ENCODE measurements at regions not wholly inside any gene's neighbourhood (a gene's known extent, or its start where the extent isn't known, plus 50 kb on each side); places are given as distances from the start of the nearest gene placed in this dataset.

DNA sequence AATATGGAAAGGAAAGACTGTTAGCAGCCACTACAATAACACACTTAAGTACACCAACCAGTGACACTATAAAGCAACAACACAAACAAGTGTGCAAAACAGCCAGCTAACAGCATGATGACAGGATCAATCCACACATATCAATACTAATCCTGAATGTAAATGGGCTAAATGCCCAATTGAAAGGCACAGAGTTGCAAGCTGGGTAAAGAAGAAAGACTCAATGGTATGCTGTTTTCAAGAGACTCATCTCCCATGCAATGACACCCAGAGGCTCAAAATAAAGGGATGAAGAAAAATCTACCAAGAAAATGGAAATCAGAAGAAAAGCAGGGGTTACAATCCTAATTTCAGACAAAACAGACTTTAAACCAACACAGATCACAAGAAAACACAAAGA lies 94.2 kb upstream of the ENPEP start:
- no peak for DNase-seq (ENCODE audit: low read depth)
- H3K4me3 ChIP-seq (ENCODE audit: low read depth, low read length), result no peak overlapping the region
- TF ChIP-seq, protein P1, sequence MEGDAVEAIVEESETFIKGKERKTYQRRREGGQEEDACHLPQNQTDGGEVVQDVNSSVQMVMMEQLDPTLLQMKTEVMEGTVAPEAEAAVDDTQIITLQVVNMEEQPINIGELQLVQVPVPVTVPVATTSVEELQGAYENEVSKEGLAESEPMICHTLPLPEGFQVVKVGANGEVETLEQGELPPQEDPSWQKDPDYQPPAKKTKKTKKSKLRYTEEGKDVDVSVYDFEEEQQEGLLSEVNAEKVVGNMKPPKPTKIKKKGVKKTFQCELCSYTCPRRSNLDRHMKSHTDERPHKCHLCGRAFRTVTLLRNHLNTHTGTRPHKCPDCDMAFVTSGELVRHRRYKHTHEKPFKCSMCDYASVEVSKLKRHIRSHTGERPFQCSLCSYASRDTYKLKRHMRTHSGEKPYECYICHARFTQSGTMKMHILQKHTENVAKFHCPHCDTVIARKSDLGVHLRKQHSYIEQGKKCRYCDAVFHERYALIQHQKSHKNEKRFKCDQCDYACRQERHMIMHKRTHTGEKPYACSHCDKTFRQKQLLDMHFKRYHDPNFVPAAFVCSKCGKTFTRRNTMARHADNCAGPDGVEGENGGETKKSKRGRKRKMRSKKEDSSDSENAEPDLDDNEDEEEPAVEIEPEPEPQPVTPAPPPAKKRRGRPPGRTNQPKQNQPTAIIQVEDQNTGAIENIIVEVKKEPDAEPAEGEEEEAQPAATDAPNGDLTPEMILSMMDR (IDR thresholded peaks at IDR 0.05; ENCODE audit: low read depth, low read length, missing control alignments), result no peak

DNA sequence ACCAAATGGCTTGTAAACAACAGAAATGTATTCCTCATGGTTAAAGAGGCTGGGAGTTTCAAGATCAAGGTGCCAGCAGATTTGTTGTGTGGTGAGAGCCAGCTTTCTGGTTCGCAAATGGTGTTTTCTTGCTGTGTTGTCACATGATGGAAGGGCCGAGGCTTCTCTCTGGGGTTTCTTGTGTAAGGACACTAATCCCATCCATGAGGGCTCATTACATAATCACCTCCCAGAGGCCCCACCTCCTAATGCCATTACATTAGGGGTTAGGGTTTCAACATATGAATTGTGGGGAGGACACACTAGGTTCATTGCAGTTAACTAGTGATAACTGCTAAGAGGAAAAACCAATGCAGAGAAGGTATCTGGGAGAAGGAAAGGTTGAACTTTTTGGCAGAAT lies 103.5 kb upstream of the ENPEP start:
- TF ChIP-seq, protein P1 (IDR thresholded peaks at IDR 0.05; ENCODE audit: low read depth, low read length, missing control alignments), result no peak
- DNase-seq (ENCODE audit: low read depth), result no peak
- no peak overlapping the region for H3K4me3 ChIP-seq (ENCODE audit: low read depth, low read length)

DNA sequence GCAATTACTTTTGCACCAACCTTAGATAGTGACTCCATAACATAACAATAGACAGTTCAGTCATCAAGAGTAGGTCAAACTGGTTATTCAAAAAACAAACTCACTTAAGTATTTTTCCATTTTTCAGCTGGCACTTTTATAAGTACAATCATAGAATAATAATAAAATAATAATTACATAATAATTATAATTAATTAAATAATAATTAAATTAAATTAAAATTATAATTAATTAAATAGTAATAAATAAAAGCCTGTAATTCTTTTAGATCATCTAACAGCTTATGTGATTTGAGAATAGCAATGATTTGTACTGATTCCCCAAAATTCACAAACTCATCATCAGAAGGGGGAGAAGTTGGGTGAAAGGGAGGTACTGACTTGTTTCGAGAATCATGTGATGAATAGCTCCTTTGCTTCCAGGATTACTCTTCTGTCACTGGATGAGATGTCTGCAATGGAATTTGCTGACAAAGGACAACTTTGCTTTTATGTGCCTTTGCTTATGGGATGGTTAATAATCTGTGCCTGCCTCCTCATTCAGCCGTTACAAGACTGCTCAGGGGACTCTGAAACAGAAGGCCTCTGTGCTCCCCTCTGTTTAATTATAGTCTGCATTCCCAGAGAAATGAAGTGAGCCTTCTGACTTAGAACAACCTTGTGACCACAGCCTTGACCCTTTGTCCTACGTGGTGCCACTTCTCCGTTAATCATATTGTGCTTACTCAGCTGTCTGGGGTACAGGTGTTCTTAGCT lies 104.8 kb upstream of the ENPEP start:
- DNase-seq (ENCODE audit: low read depth), result no peak
- TF ChIP-seq, protein P1 (IDR thresholded peaks at IDR 0.05; ENCODE audit: low read depth, low read length, missing control alignments), result no peak
- no peak overlapping the region for H3K4me3 ChIP-seq (ENCODE audit: low read depth, low read length)

DNA sequence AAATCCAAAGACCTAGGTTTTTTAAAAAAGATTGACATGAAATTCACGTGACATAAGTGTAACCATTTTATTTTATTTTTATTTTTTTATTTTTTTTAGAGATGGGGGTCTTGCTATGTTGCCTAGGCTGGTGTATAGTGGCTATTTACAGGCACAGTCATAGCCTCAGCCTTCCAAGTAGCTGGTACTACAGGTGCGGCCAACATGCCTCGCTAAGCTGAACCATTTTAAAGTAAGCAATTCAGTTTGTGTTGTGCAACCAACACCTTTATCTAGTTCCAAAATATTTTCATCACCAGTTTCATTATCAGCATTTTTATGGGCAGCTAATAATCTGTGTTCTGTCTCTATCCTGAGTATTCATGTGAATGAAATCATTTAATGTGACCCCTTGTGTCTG lies 107.5 kb upstream of the ENPEP start:
- TF ChIP-seq, protein P1 (IDR thresholded peaks at IDR 0.05; ENCODE audit: low read depth, low read length, missing control alignments), result no peak
- DNase-seq (ENCODE audit: low read depth), result no peak
- H3K4me3 ChIP-seq (ENCODE audit: low read depth, low read length), result no peak overlapping the region

DNA sequence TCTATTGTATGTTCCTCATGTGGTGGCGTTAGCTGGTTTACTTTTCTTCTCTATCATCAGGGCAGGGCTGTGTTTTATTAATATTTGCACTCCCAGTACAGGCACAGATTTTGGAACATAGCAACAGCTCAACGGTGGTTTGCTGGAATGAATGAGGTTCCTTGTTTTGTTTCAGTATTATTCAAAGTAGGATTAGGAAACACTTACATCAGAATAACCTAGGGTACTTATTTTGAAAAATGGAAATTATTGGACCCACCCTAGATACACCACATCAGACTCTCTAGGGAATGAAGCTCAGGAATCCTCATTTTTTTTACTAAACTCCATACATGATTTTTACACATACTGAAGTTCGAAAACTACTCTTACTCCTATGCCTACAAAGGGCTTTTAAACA lies 108.8 kb upstream of the ENPEP start:
- no peak overlapping the region for H3K4me3 ChIP-seq (ENCODE audit: low read depth, low read length)
- TF ChIP-seq, protein P1 (IDR thresholded peaks at IDR 0.05; ENCODE audit: low read depth, low read length, missing control alignments), result no peak
- DNase-seq (ENCODE audit: low read depth), result no peak

DNA sequence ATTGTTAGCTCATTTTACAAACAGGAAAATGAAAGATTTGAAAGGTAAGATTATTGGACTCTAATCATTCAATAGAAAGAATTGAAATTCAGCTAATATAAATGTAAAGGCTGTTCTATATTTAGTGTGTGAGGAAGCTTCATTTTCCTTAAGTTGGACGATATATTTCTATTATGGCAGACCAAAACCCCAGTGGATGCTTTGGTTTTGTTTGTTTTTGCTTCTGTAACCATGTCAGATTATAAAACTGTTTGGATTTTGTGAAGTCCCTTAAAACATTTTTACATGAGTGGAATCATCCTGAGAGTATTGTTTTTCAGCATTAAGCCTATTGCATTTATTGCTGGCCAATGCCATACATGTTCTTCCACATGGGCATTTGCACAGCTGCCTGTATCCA lies 110.2 kb upstream of the ENPEP start:
- no peak overlapping the region for H3K4me3 ChIP-seq (ENCODE audit: low read depth, low read length)
- TF ChIP-seq, protein P1 (IDR thresholded peaks at IDR 0.05; ENCODE audit: low read depth, low read length, missing control alignments), result no peak
- DNase-seq (ENCODE audit: low read depth), result no peak

DNA sequence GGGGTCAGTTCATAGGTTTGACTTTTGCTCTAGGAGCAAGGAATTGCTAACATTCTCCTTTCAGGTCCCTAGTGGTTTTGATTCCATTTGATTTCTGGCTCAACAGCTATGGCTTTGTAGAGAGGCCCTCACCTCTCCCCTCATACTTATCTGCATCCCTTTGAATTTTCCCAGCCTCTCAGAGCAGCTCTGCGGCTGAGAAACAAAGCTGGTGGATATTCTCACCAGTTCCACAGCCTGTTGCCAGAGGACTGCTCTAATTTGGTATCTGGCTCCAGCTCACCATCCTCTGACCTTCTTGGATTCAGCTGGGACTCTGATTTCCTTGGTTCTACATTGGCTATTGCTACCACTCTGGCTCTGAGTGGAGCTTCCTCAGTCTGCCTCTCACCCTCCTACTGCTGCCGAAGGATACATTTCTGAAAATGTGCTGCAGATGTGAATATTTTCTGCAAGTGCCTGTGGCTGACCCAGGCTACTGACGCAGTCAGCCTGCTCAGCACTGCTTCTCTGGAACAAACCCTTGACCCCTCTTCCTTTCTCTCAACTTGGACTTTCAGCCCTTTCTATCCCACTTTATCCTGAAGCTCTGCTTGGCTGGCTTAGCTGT lies 110.9 kb upstream of the ENPEP start:
- no peak overlapping the region for H3K4me3 ChIP-seq (ENCODE audit: low read depth, low read length)
- TF ChIP-seq, protein P1 (IDR thresholded peaks at IDR 0.05; ENCODE audit: low read depth, low read length, missing control alignments), result no peak
- DNase-seq (ENCODE audit: low read depth), result no peak

All from GM12864 (cell line).